ENCODE measurements at regions not wholly inside any gene's neighbourhood (a gene's known extent, or its start where the extent isn't known, plus 50 kb on each side); places are given as distances from the start of the nearest gene placed in this dataset.

- TF ChIP-seq CTCF (IDR thresholded peaks at IDR 0.05; ENCODE audit: low read depth, low read length, missing control alignments), result no peak
- H3K4me3 ChIP-seq (replicated peaks; ENCODE audit: low read depth, low read length), result no peak overlapping the region
- DNase-seq (ENCODE audit: extremely low read depth, low read depth), result no peak
Observed at GRCh38 chr5:10161778-10162177, 87.9 kb downstream of the ATPSCKMT start.

GRCh38 chr5:10160241-10160640, 89.4 kb downstream of the ATPSCKMT start:
- no peak for DNase-seq (ENCODE audit: extremely low read depth, low read depth)
- no peak for TF ChIP-seq CTCF (IDR thresholded peaks at IDR 0.05; ENCODE audit: low read depth, low read length, missing control alignments)
- no peak overlapping the region for H3K4me3 ChIP-seq (replicated peaks; ENCODE audit: low read depth, low read length)

- H3K4me3 ChIP-seq (replicated peaks; ENCODE audit: low read depth, low read length), result no peak overlapping the region
- no peak for DNase-seq (ENCODE audit: extremely low read depth, low read depth)
- no peak for TF ChIP-seq CTCF (IDR thresholded peaks at IDR 0.05; ENCODE audit: low read depth, low read length, missing control alignments)
Observed at GRCh38 chr5:10158886-10159285, 90.8 kb downstream of the ATPSCKMT start.

- no peak for DNase-seq (ENCODE audit: extremely low read depth, low read depth)
- H3K4me3 ChIP-seq (replicated peaks; ENCODE audit: low read depth, low read length), result no peak overlapping the region
- no peak for TF ChIP-seq CTCF (IDR thresholded peaks at IDR 0.05; ENCODE audit: low read depth, low read length, missing control alignments)
Observed at GRCh38 chr5:10157085-10157669, 92.5 kb downstream of the ATPSCKMT start.

GRCh38 chr5:10155897-10156667, 93.6 kb downstream of the ATPSCKMT start:
- DNase-seq (ENCODE audit: extremely low read depth, low read depth), result no peak
- no peak for TF ChIP-seq CTCF (IDR thresholded peaks at IDR 0.05; ENCODE audit: low read depth, low read length, missing control alignments)
- no peak overlapping the region for H3K4me3 ChIP-seq (replicated peaks; ENCODE audit: low read depth, low read length)

- no peak for DNase-seq (ENCODE audit: extremely low read depth, low read depth)
- no peak for TF ChIP-seq CTCF (IDR thresholded peaks at IDR 0.05; ENCODE audit: low read depth, low read length, missing control alignments)
- no peak overlapping the region for H3K4me3 ChIP-seq (replicated peaks; ENCODE audit: low read depth, low read length)
Observed at GRCh38 chr5:10153808-10154537, 95.7 kb downstream of the ATPSCKMT start.
